Endothelial cell of umbilical vein (primary cell): ENCODE measurements at regions not wholly inside any gene's neighbourhood (a gene's known extent, or its start where the extent isn't known, plus 50 kb on each side); places are given as distances from the start of the nearest gene placed in this dataset.

ENCODE experiments used
- BruUV-seq: library from RNA; stranded (reverse); fragments of 400-500 nt; replicated peaks from 2 replicates; lab custom pipeline; 2021; lab: Mats Ljungman, UMichigan
- CTCF ChIA-PET: fragments of 300-600, 350-600 bp; sonication (Branson Sonifier 250); formaldehyde crosslinking; loops from one replicate; lab custom pipeline; 2021; ENCODE audit warnings: antibody characterized with exemption, inconsistent platforms; lab: Charles Lee
- POLR2A ChIA-PET: fragments of 300-600, 350-600 bp; sonication (Branson Sonifier 250); formaldehyde crosslinking; loops from one replicate; lab custom pipeline; 2021; ENCODE audit warnings: antibody characterized with exemption, inconsistent platforms; lab: Charles Lee
- DNase-seq: peaks from one replicate; pipeline ENCODE4 v3.0.0-alpha.2; 2011; ENCODE audit warnings: low read depth, low spot score
- FAIRE-seq: peaks from 2 replicates; lab custom pipeline; 2011; peaks lifted over from hg19 to GRCh38; lab: Jason Lieb, UNC
- H2AFZ ChIP-seq: 2 replicates; pipeline ENCODE4 v1.6.0; 2012; ENCODE audit warnings: low read depth, low read length, control low read depth, inconsistent platforms
- H3K27ac ChIP-seq: 2 replicates; pipeline ENCODE4 v1.5.1; 2011; ENCODE audit warnings: low read depth, mild to moderate bottlenecking, control low read depth, low read length, moderate library complexity; ENCODE audit not compliant: insufficient read depth
- H3K27me3 ChIP-seq, 2 experiments: 2 replicates each; pipeline versions ENCODE4 v1.6.0 to v1.6.1; 2011; ENCODE audit warnings: low read length in 2 of 2, mixed read lengths in 1 of 2; ENCODE audit not compliant: control insufficient read depth in 2 of 2, insufficient read depth in 2 of 2
- H3K36me3 ChIP-seq, 2 experiments: 2 replicates in 1 of 2; 3 replicates in 1 of 2; pipeline ENCODE4 v1.5.1; 2011; ENCODE audit warnings: low read length in 2 of 2, mild to moderate bottlenecking in 1 of 2, moderate library complexity in 1 of 2; ENCODE audit not compliant: control insufficient read depth in 2 of 2, insufficient read depth in 2 of 2; ENCODE audit errors: extremely low read depth in 1 of 2
- H3K4me1 ChIP-seq: 3 replicates; pipeline ENCODE4 v1.5.1; 2011; ENCODE audit warnings: mild to moderate bottlenecking, low read length; ENCODE audit not compliant: control insufficient read depth, insufficient read depth; ENCODE audit errors: extremely low read depth
- H3K4me2 ChIP-seq: 2 replicates; pipeline ENCODE4 v1.6.1; 2011; ENCODE audit warnings: low read length, control low read depth, mixed read lengths; ENCODE audit not compliant: insufficient read depth
- H3K4me3 ChIP-seq, 3 experiments: fragments of 200-600 bp in 1 of 3; sonication (generic), shearing (Covaris generic) in 1 of 3; replicated peaks in 1 of 3; 2 replicates each; pipeline ENCODE4 v1.5.1; 2011 to 2016; ENCODE audit warnings: control low read depth in 3 of 3, low read length in 3 of 3, mild to moderate bottlenecking in 2 of 3, inconsistent platforms in 1 of 3, low read depth in 1 of 3, moderate library complexity in 1 of 3; ENCODE audit not compliant: insufficient read depth in 1 of 3
- H3K79me2 ChIP-seq: 2 replicates; pipeline ENCODE4 v1.6.0; 2012; ENCODE audit warnings: low read length, inconsistent platforms; ENCODE audit not compliant: control insufficient read depth, insufficient read depth
- H3K9ac ChIP-seq: replicated peaks from 2 replicates; pipeline ENCODE3; 2011; ENCODE audit warnings: low read length, control low read depth; ENCODE audit not compliant: insufficient read depth; ENCODE audit errors: extremely low read depth
- H3K9me1 ChIP-seq: replicated peaks from 3 replicates; pipeline ENCODE4 v1.6.0; 2011; ENCODE audit warnings: mild to moderate bottlenecking, low read length; ENCODE audit not compliant: control insufficient read depth, insufficient read depth; ENCODE audit errors: extremely low read depth
- H3K9me3 ChIP-seq: replicated peaks from 2 replicates; pipeline ENCODE4 v1.5.1; 2012; ENCODE audit warnings: low read length, inconsistent platforms; ENCODE audit not compliant: control insufficient read depth, insufficient read depth
- H4K20me1 ChIP-seq: replicated peaks from 2 replicates; pipeline ENCODE3; 2011; ENCODE audit warnings: mild to moderate bottlenecking, low read length; ENCODE audit not compliant: control insufficient read depth, insufficient read depth; ENCODE audit errors: extremely low read depth
- EZH2 ChIP-seq: IDR thresholded peaks from 2 replicates; pipeline ENCODE4 v1.6.1; 2012; ENCODE audit warnings: borderline replicate concordance, low read depth, mild to moderate bottlenecking, moderate library complexity, low read length, inconsistent platforms; ENCODE audit not compliant: severe bottlenecking
- FOS ChIP-seq: IDR thresholded peaks from 2 replicates; pipeline ENCODE4 v1.6.1; 2011; ENCODE audit warnings: mild to moderate bottlenecking, low read length, moderate library complexity, borderline replicate concordance; ENCODE audit not compliant: insufficient read depth
- GATA2 ChIP-seq: IDR thresholded peaks from 2 replicates; pipeline ENCODE4 v1.7.0; 2011; ENCODE audit warnings: low read depth, mild to moderate bottlenecking, moderate library complexity, mixed read lengths, low read length; ENCODE audit not compliant: insufficient read length, insufficient read depth
- JUN ChIP-seq: IDR thresholded peaks from 2 replicates; pipeline ENCODE4 v1.6.1; 2011; ENCODE audit warnings: borderline replicate concordance, low read depth; ENCODE audit not compliant: insufficient read length, insufficient read depth
- MAX ChIP-seq: IDR thresholded peaks from 2 replicates; pipeline ENCODE4 v1.6.1; 2011; ENCODE audit not compliant: insufficient read depth, insufficient read length
- MYC ChIP-seq: IDR thresholded peaks from one replicate; pipeline ENCODE4 v1.6.1; 2011; ENCODE audit warnings: mild to moderate bottlenecking, low read depth, low read length
- POLR2A ChIP-seq: IDR thresholded peaks from 2 replicates; pipeline ENCODE4 v1.6.1; 2012; ENCODE audit warnings: low read depth, mild to moderate bottlenecking, control low read depth, low read length
- POLR2AphosphoS5 ChIP-seq: IDR thresholded peaks from 2 replicates; pipeline ENCODE4 v1.6.1; 2012; ENCODE audit warnings: low read depth, mild to moderate bottlenecking, control low read depth, low read length, moderate library complexity; ENCODE audit not compliant: insufficient read depth
- dilution Hi-C: fragments of 300-500 bp; cut with MboI; formaldehyde crosslinking; loops from one replicate; pipeline ENCODE4 v1.15.0; 2019; ENCODE audit warnings: low sequenced_read_pairs; ENCODE audit not compliant: extremely low pct_ligation_motif_present
- intact Hi-C: fragments of 100-400 bp; cut with micrococcal nuclease; formaldehyde crosslinking; loops from one replicate; pipeline ENCODE4 v1.10.0; 2022
- TF ChIP-seq, protein P1 (sequence below), 2 donors: IDR thresholded peaks; 1 replicate in 1 of 2; 2 replicates in 1 of 2; pipeline ENCODE4 v1.5.1; 2011; ENCODE audit warnings: low read length in 2 of 2, mild to moderate bottlenecking in 2 of 2, moderate library complexity in 2 of 2, control low read depth in 1 of 2, inconsistent platforms in 1 of 2, low read depth in 1 of 2; ENCODE audit not compliant: insufficient read depth in 1 of 2; ENCODE audit errors: extremely low read depth in 1 of 2

DNA sequence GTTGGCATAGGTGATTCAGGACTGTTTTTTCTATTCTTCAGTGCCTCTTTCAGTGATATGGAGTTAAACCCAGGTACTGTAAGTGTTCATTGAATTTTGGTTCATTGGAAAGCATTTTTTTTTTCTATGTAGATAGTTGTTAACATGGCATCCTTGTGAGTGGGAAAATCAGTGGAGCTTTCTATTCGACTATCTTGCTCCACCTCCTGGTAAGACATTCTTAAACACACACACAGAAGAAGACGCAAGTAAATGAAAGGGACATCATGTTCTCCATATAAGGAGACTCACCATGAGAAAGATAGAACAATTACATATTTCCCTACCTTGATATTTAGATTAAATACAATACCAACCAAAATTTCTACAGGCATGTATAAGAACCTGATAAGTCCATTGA, 598.5 kb upstream of the SPANXN1 start:
- no peaks in the 10 kb centered on the region for H3K9me3 ChIP-seq
- H3K4me3 ChIP-seq = no peak overlapping the region
- TF ChIP-seq MAX (no peak), FOS (no peak)
- H3K9ac ChIP-seq = no peak overlapping the region
- H3K4me2 ChIP-seq = no peak overlapping the region
- no TSS peak for BruUV-seq
- no peaks in the 10 kb centered on the region for H3K9me1 ChIP-seq
- DNase-seq = no peak
- H3K27ac ChIP-seq = no peak overlapping the region
- dilution Hi-C loops (no loop called here), intact Hi-C loops (no loop called here)
- no peaks in the 10 kb centered on the region for H3K36me3 ChIP-seq
- H2AFZ ChIP-seq = no peak overlapping the region
- no peak for FAIRE-seq
- H3K27me3 ChIP-seq = no peaks in the 10 kb centered on the region
- no peaks in the 10 kb centered on the region for H3K79me2 ChIP-seq
- H4K20me1 ChIP-seq = no peaks in the 10 kb centered on the region
- ChIA-PET POLR2A (no interaction called here), CTCF (interaction anchor here (0.9 kb wide), 1 partner anchor 33 kb away, joined by 3 read pairs; no protein-coding TSS in a partner anchor)
- no peaks in the 10 kb centered on the region for H3K4me1 ChIP-seq

DNA sequence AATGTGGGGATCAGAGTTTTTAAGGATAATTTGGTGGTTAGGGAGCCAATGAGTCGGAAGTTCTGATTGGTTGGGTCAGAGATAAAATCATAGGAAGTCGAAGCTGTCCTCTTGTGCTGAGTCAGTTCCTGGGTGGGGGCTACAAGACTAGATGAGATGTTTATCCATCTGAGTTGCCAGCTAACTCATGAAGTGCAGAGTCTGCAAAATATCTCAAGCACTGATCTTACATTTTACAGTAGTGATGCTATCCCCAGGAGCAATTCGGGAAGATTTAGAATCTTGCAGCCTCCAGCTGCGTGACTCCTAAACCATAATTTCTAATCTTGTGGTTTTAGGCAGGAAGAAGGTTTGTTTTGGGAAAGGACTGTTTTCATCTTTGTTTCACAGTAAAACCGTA, 565.8 kb upstream of the SPANXN1 start:
- no TSS peak for BruUV-seq
- no peak for DNase-seq
- no peaks in the 10 kb centered on the region for H3K27me3 ChIP-seq
- TF ChIP-seq FOS (no peak), POLR2AphosphoS5 (no peak), POLR2A (no peak), MAX (no peak), EZH2 (no peak), MYC (no peak), GATA2 (no peak), JUN (no peak)
- TF ChIP-seq, protein P1, sequence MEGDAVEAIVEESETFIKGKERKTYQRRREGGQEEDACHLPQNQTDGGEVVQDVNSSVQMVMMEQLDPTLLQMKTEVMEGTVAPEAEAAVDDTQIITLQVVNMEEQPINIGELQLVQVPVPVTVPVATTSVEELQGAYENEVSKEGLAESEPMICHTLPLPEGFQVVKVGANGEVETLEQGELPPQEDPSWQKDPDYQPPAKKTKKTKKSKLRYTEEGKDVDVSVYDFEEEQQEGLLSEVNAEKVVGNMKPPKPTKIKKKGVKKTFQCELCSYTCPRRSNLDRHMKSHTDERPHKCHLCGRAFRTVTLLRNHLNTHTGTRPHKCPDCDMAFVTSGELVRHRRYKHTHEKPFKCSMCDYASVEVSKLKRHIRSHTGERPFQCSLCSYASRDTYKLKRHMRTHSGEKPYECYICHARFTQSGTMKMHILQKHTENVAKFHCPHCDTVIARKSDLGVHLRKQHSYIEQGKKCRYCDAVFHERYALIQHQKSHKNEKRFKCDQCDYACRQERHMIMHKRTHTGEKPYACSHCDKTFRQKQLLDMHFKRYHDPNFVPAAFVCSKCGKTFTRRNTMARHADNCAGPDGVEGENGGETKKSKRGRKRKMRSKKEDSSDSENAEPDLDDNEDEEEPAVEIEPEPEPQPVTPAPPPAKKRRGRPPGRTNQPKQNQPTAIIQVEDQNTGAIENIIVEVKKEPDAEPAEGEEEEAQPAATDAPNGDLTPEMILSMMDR (IDR thresholded peaks at IDR 0.05; ENCODE audit: extremely low read depth in 1 of 2, insufficient read depth in 1 of 2, low read depth in 1 of 2, low read length in 2 of 2) = no peak
- no peaks in the 10 kb centered on the region for H3K79me2 ChIP-seq
- H3K27ac ChIP-seq = no peak overlapping the region
- FAIRE-seq = no peak
- no peaks in the 10 kb centered on the region for H3K9me3 ChIP-seq
- H3K4me2 ChIP-seq = no peak overlapping the region
- H3K9me1 ChIP-seq = no peaks in the 10 kb centered on the region
- ChIA-PET POLR2A (no interaction called here), CTCF (interaction anchor here (0.7 kb wide), 1 partner anchor 33 kb away, joined by 3 read pairs; no protein-coding TSS in a partner anchor)
- no peak overlapping the region for H3K4me3 ChIP-seq
- no peak overlapping the region for H2AFZ ChIP-seq
- H3K4me1 ChIP-seq = no peaks in the 10 kb centered on the region
- no peak overlapping the region for H3K9ac ChIP-seq
- dilution Hi-C loops = no loop called here
- no peaks in the 10 kb centered on the region for H3K36me3 ChIP-seq
- intact Hi-C loops = no loop called here
- no peaks in the 10 kb centered on the region for H4K20me1 ChIP-seq
